IMR-90 (cell line): ENCODE measurements at regions not wholly inside any gene's neighbourhood (a gene's known extent, or its start where the extent isn't known, plus 50 kb on each side); places are given as distances from the start of the nearest gene placed in this dataset.

Experiments used
- ATAC-seq: fragments of 200-7000 bp; cut with Tn5 transposase; 2 replicates; pipeline ENCODE4 v1.9.1; 2020; ENCODE audit warnings: low read depth, mild to moderate bottlenecking, moderate library complexity
- BruUV-seq: library from RNA; stranded (reverse); fragments of 400-500 nt; replicated peaks from 2 replicates; lab custom pipeline; 2021; lab: Mats Ljungman, UMichigan
- CTCF ChIA-PET: fragments of 300-600 bp; formaldehyde crosslinking; extraction: SDS; loops from one replicate; lab custom pipeline; 2021; ENCODE audit warnings: antibody characterized with exemption; lab: Yijun Ruan, JAX
- POLR2A ChIA-PET: fragments of 300-600 bp; sonication (Branson Sonifier 250); formaldehyde crosslinking; loops from one replicate; lab custom pipeline; 2022; ENCODE audit warnings: antibody characterized with exemption; ENCODE audit not compliant: unreplicated experiment; lab: Charles Lee
- DNase-seq: peaks from one replicate; pipeline ENCODE4 v3.0.0; 2013
- H2AFZ ChIP-seq: replicated peaks from 2 replicates; pipeline ENCODE3; 2013; ENCODE audit warnings: low read length, mild to moderate bottlenecking; ENCODE audit not compliant: poor library complexity
- H2AK5ac ChIP-seq: 2 replicates; pipeline ENCODE4 v1.6.1; 2013; ENCODE audit warnings: low read depth, low read length, inconsistent platforms
- H2AK9ac ChIP-seq: replicated peaks from 2 replicates; pipeline ENCODE3; 2013; ENCODE audit warnings: mild to moderate bottlenecking, low read depth, low read length, moderate library complexity; ENCODE audit not compliant: poor library complexity
- H2BK120ac ChIP-seq: 2 replicates; pipeline ENCODE4 v1.6.1; 2013; ENCODE audit warnings: low read depth, low read length, inconsistent platforms
- H2BK15ac ChIP-seq: 3 replicates; pipeline ENCODE4 v1.6.1; 2013; ENCODE audit warnings: low read depth, low read length, inconsistent platforms
- H2BK20ac ChIP-seq: 2 replicates; pipeline ENCODE4 v1.6.1; 2013; ENCODE audit warnings: low read depth, mild to moderate bottlenecking, inconsistent platforms, low read length, moderate library complexity
- H2BK5ac ChIP-seq: 2 replicates; pipeline ENCODE4 v1.6.1; 2013; ENCODE audit warnings: mild to moderate bottlenecking, low read depth, low read length, inconsistent platforms; ENCODE audit not compliant: poor library complexity, severe bottlenecking
- H3K14ac ChIP-seq: replicated peaks from 2 replicates; pipeline ENCODE4 v1.6.1; 2013; ENCODE audit warnings: low read depth, low read length, inconsistent platforms
- H3K18ac ChIP-seq: 2 replicates; pipeline ENCODE4 v1.6.1; 2013; ENCODE audit warnings: low read depth, low read length, control low read depth
- H3K23ac ChIP-seq: 2 replicates; pipeline ENCODE4 v1.6.1; 2013; ENCODE audit warnings: low read depth, low read length, inconsistent platforms
- H3K27ac ChIP-seq: 2 replicates; pipeline ENCODE4 v1.5.1; 2013; ENCODE audit warnings: mild to moderate bottlenecking, control low read depth, low read length; ENCODE audit not compliant: insufficient read depth
- H3K27me3 ChIP-seq: 2 replicates; pipeline ENCODE4 v1.6.1; 2013; ENCODE audit warnings: low read length; ENCODE audit not compliant: control insufficient read depth, insufficient read depth
- H3K36me3 ChIP-seq: 2 replicates; pipeline ENCODE4 v1.6.1; 2013; ENCODE audit warnings: low read length, mixed read lengths; ENCODE audit not compliant: control insufficient read depth, insufficient read depth
- H3K4ac ChIP-seq: 2 replicates; pipeline ENCODE4 v1.6.1; 2013; ENCODE audit warnings: low read depth, low read length, inconsistent platforms
- H3K4me1 ChIP-seq: 2 replicates; pipeline ENCODE4 v1.6.1; 2013; ENCODE audit warnings: low read length, mixed read lengths; ENCODE audit not compliant: control insufficient read depth, insufficient read depth
- H3K4me2 ChIP-seq: 2 replicates; pipeline ENCODE4 v1.6.1; 2013; ENCODE audit warnings: low read depth, mild to moderate bottlenecking, control low read depth, low read length, moderate library complexity
- H3K4me3 ChIP-seq: 2 replicates; pipeline ENCODE4 v1.5.1; 2013; ENCODE audit warnings: low read depth, mild to moderate bottlenecking, control low read depth, low read length, moderate library complexity; ENCODE audit not compliant: insufficient read depth
- H3K56ac ChIP-seq: 2 replicates; pipeline ENCODE4 v1.6.1; 2013; ENCODE audit warnings: low read length, inconsistent platforms; ENCODE audit not compliant: insufficient read depth; ENCODE audit errors: extremely low read depth
- H3K79me1 ChIP-seq, 2 experiments: 2 replicates each; pipeline ENCODE4 v1.6.1; 2013; ENCODE audit warnings: low read length in 2 of 2, inconsistent platforms in 1 of 2, low read depth in 1 of 2
- H3K9ac ChIP-seq: 2 replicates; pipeline ENCODE4 v1.6.1; 2013; ENCODE audit warnings: low read depth, low read length, control low read depth
- H3K9me1 ChIP-seq: 2 replicates; pipeline ENCODE4 v1.6.1; 2013; ENCODE audit warnings: low read length, inconsistent platforms; ENCODE audit not compliant: insufficient read depth
- H3K9me3 ChIP-seq: 2 replicates; pipeline ENCODE4 v1.6.1; 2013; ENCODE audit warnings: low read length; ENCODE audit not compliant: control insufficient read depth, insufficient read depth
- H4K20me1 ChIP-seq: 2 replicates; pipeline ENCODE4 v1.6.1; 2013; ENCODE audit warnings: low read length, inconsistent platforms; ENCODE audit not compliant: insufficient read depth
- H4K5ac ChIP-seq: 2 replicates; pipeline ENCODE4 v1.6.1; 2013; ENCODE audit warnings: mild to moderate bottlenecking, low read depth, low read length, control low read depth
- H4K8ac ChIP-seq, 2 experiments: 2 replicates each; pipeline ENCODE4 v1.6.1; 2013; ENCODE audit warnings: low read depth in 2 of 2, low read length in 2 of 2, control low read depth in 1 of 2, inconsistent platforms in 1 of 2
- H4K91ac ChIP-seq: 2 replicates; pipeline ENCODE4 v1.6.1; 2013; ENCODE audit warnings: low read depth, low read length, inconsistent platforms; ENCODE audit not compliant: insufficient read depth
- CEBPB ChIP-seq: IDR thresholded peaks from 2 replicates; pipeline ENCODE4 v1.6.1; 2012; ENCODE audit warnings: low read depth, low read length, improper control_type of control experiment
- CHD1 ChIP-seq: IDR thresholded peaks from 2 replicates; pipeline ENCODE4 v1.6.1; 2012; ENCODE audit warnings: low read depth, low read length, improper control_type of control experiment
- MAZ ChIP-seq: IDR thresholded peaks from 2 replicates; pipeline ENCODE4 v1.6.1; 2012; ENCODE audit warnings: low read depth, mild to moderate bottlenecking, low read length, improper control_type of control experiment, moderate library complexity, borderline replicate concordance
- MXI1 ChIP-seq: IDR thresholded peaks from 2 replicates; pipeline ENCODE4 v1.6.1; 2012; ENCODE audit warnings: low read depth, mild to moderate bottlenecking, low read length, moderate library complexity, borderline replicate concordance
- NFE2L2 ChIP-seq: fragments of 150-350 bp; IDR thresholded peaks from 2 replicates; pipeline ENCODE4 v1.6.1; 2016; ENCODE audit warnings: low read depth, mild to moderate bottlenecking, low read length
- RCOR1 ChIP-seq: IDR thresholded peaks from 2 replicates; pipeline ENCODE4 v1.6.1; 2012; ENCODE audit warnings: mild to moderate bottlenecking, low read length, improper control_type of control experiment; ENCODE audit not compliant: insufficient replicate concordance
- SMC3 ChIP-seq: fragments of 150-350 bp; IDR thresholded peaks from 2 replicates; pipeline ENCODE4 v1.6.1; 2016; ENCODE audit warnings: low read depth, mild to moderate bottlenecking, antibody characterized with exemption, low read length, moderate library complexity
- WGBS, 2 experiments: methylation state at CpG; one replicate each; pipeline versions ENCODE4 v1.1.5 to v1.1.7; 2013; ENCODE audit warnings: missing lambda C conversion rate in 2 of 2; ENCODE audit not compliant: insufficient read length in 1 of 2; ENCODE audit errors: extremely low coverage in 2 of 2; 5-methylcytosine and 5-hydroxymethylcytosine counted together
- dilution Hi-C: fragments of 300-500 bp; cut with HindIII; formaldehyde crosslinking; loops from one replicate; pipeline ENCODE4 v1.14.3; 2018; ENCODE audit warnings: low sequenced_read_pairs; ENCODE audit not compliant: unreplicated experiment
- in situ Hi-C: fragments of 300-500 bp; cut with MboI; formaldehyde crosslinking; loops from 3 replicates; pipeline ENCODE4 v1.14.3; 2019; ENCODE audit warnings: low sequenced_read_pairs, inconsistent platforms, mixed read lengths
- intact Hi-C: fragments of 100-400 bp; cut with micrococcal nuclease; formaldehyde crosslinking; loops from 2 replicates; pipeline ENCODE4 v1.10.0; 2022
- TF ChIP-seq, protein P1 (sequence below): fragments of 150-350 bp; IDR thresholded peaks from 2 replicates; pipeline ENCODE4 v1.6.1; 2016; ENCODE audit warnings: low read depth, mild to moderate bottlenecking, low read length, moderate library complexity, borderline replicate concordance

DNA sequence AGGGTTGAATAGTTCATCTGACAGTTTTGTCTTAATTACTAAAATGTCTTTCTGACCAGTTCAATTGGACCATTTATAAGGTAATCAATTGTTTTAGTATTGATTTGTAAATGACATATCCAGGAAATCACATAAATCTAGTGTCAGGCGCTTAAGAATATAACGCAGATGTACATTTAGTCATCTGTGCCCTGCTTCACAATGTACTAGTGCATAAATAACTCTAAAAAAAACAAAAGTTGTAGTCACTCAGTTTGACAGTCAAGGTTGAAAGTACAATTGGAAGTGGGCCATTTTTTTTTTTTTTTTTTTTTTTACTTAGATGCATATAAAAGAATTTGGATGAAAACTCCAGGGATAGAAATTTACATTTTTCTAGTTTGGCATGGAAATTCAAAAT is 490.4 kb downstream of the PTPRC start:
- H3K79me1 ChIP-seq: no peaks in the 10 kb centered on the region
- no peak overlapping the region for H2AFZ ChIP-seq
- H2BK20ac ChIP-seq: no peak overlapping the region
- peak; percentile 10 for DNase-seq
- H3K9me1 ChIP-seq: no peaks in the 10 kb centered on the region
- H3K9me3 ChIP-seq: no peaks in the 10 kb centered on the region
- peaks cover under 1% of the 10 kb centered on the region; the same call in 1 of the 2 replicates for H3K4me1 ChIP-seq
- in situ Hi-C loops: no loop called here
- H4K8ac ChIP-seq: no peak overlapping the region
- no peak overlapping the region for H3K27ac ChIP-seq
- H3K36me3 ChIP-seq: no peaks in the 10 kb centered on the region
- no peak overlapping the region for H2AK9ac ChIP-seq
- no peak overlapping the region for H3K14ac ChIP-seq
- H3K27me3 ChIP-seq: no peaks in the 10 kb centered on the region
- no peak for ATAC-seq
- no peak overlapping the region for H3K18ac ChIP-seq
- no peak overlapping the region for H3K9ac ChIP-seq
- no peak overlapping the region for H3K23ac ChIP-seq
- no peak overlapping the region for H3K4ac ChIP-seq
- POLR2A ChIA-PET: no interaction called here
- H2AK5ac ChIP-seq: no peak overlapping the region
- no peak overlapping the region for H4K91ac ChIP-seq
- no peak overlapping the region for H4K5ac ChIP-seq
- H3K56ac ChIP-seq: no peak overlapping the region
- dilution Hi-C loops: no loop called here
- CTCF ChIA-PET: no interaction called here
- H3K4me2 ChIP-seq: no peak overlapping the region
- H2BK120ac ChIP-seq: no peak overlapping the region
- TF ChIP-seq CHD1 (no peak), SMC3 (no peak), RCOR1 (no peak), CEBPB (no peak), MAZ (no peak), MXI1 (no peak), NFE2L2 (no peak)
- TF ChIP-seq, protein P1, sequence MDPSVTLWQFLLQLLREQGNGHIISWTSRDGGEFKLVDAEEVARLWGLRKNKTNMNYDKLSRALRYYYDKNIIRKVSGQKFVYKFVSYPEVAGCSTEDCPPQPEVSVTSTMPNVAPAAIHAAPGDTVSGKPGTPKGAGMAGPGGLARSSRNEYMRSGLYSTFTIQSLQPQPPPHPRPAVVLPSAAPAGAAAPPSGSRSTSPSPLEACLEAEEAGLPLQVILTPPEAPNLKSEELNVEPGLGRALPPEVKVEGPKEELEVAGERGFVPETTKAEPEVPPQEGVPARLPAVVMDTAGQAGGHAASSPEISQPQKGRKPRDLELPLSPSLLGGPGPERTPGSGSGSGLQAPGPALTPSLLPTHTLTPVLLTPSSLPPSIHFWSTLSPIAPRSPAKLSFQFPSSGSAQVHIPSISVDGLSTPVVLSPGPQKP: no peak
- intact Hi-C loops: loop anchor here (10.0 kb wide), 1 partner anchor 286 kb away; no protein-coding TSS in a partner anchor
- no peak overlapping the region for H3K4me3 ChIP-seq
- BruUV-seq: no TSS peak
- no peaks in the 10 kb centered on the region for H4K20me1 ChIP-seq
- no CpG with 5 or more reads among the region's 2 CpGs for WGBS, 2 experiments
- no peak overlapping the region for H2BK15ac ChIP-seq
- H2BK5ac ChIP-seq: no peak overlapping the region
